Body of pancreas (tissue), 4 donors: ENCODE measurements at regions not wholly inside any gene's neighbourhood (a gene's known extent, or its start where the extent isn't known, plus 50 kb on each side); places are given as distances from the start of the nearest gene placed in this dataset.

Source experiments
- ATAC-seq: fragments of 150-250 bp; one replicate; pipeline ENCODE4 v1.9.1; 2016
- DNase-seq, 4 donors: peaks; one replicate each; pipeline ENCODE4 v3.0.0-alpha.2; 2019
- H3K27ac ChIP-seq, 4 donors: fragments of 200-600 bp; sonication (generic); 1 replicate in 3 of 4; 2 replicates in 1 of 4; pipeline versions ENCODE4 v1.5.1 to v1.6.1; 2016 to 2019; ENCODE audit warnings: mild to moderate bottlenecking in 1 of 4, mixed read lengths in 1 of 4, moderate library complexity in 1 of 4
- H3K27me3 ChIP-seq, 2 donors: fragments of 200-600 bp; sonication (generic); one replicate each; pipeline ENCODE4 v1.6.0; 2016; ENCODE audit warnings: mild to moderate bottlenecking in 1 of 2
- H3K36me3 ChIP-seq, 2 donors: fragments of 200-600 bp; sonication (generic); replicated peaks in 1 of 2; 2 replicates each; pipeline ENCODE4 v1.5.1; 2016; ENCODE audit warnings: low read depth in 2 of 2; ENCODE audit not compliant: insufficient read depth in 1 of 2
- H3K4me1 ChIP-seq: fragments of 200-600 bp; sonication (generic); one replicate; pipeline ENCODE4 v1.6.0; 2016
- H3K4me3 ChIP-seq, 2 donors: fragments of 200-600 bp; sonication (generic); 1 replicate in 1 of 2; 2 replicates in 1 of 2; pipeline ENCODE4 v1.5.1; 2016 to 2019
- H3K9me3 ChIP-seq, 3 donors: fragments of 200-600 bp; sonication (generic); 1 replicate in 2 of 3; 2 replicates in 1 of 3; pipeline ENCODE4 v1.5.1; 2016
- POLR2A ChIP-seq, 3 donors: fragments of 450-650 bp; IDR thresholded peaks; one replicate each; pipeline ENCODE4 v1.6.1; 2016; ENCODE audit warnings: antibody characterized with exemption in 3 of 3, mild to moderate bottlenecking in 2 of 3
- WGBS, 2 donors: methylation state at CpG; one replicate each; pipeline ENCODE4 v1.1.5; 2017; 5-methylcytosine and 5-hydroxymethylcytosine counted together
- intact Hi-C: fragments of 100-400 bp; cut with DNase I; formaldehyde crosslinking; loops from one replicate; pipeline ENCODE4 v1.15.1; 2023
- TF ChIP-seq, protein P1 (sequence below), 7 experiments: fragments of 450-650 bp in 4 of 7; fragments of 200-600 bp in 3 of 7; sonication (generic) in 3 of 7; IDR thresholded peaks; one replicate each; pipeline ENCODE4 v1.5.1; 2016 to 2019; ENCODE audit warnings: antibody characterized with exemption in 7 of 7

DNA sequence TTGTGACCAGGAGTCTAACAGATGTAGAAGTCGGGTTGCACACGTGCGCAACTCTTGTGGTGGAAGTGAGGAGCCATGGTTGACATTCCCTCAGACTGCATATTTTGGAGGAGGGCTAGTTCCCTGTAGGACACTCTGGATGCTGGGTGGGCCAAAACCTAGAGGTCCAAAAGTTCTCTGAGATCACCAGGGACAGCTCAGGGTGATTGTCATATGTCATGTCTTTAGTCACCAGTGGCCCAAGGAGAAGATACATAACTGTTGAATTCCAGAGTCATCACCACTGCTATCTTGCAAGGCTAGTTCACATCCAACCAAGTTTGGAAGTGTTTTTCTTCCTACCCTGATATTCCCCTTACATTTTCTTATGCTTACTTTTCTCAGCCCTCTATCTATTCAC, 95.2 kb upstream of the C3orf80 start:
- no peaks in the 10 kb centered on the region for H3K36me3 ChIP-seq
- no peak for ATAC-seq
- H3K27me3 ChIP-seq, result no peaks in the 10 kb centered on the region
- H3K4me3 ChIP-seq, result no peak overlapping the region
- DNase-seq, result no peak
- intact Hi-C loops, result no loop called here
- no peaks in the 10 kb centered on the region for H3K4me1 ChIP-seq
- WGBS, 2 donors, result 83 to 96% methylated on average over 3 of the region's 3 CpGs
- no peak overlapping the region for H3K27ac ChIP-seq
- TF ChIP-seq, protein P1, sequence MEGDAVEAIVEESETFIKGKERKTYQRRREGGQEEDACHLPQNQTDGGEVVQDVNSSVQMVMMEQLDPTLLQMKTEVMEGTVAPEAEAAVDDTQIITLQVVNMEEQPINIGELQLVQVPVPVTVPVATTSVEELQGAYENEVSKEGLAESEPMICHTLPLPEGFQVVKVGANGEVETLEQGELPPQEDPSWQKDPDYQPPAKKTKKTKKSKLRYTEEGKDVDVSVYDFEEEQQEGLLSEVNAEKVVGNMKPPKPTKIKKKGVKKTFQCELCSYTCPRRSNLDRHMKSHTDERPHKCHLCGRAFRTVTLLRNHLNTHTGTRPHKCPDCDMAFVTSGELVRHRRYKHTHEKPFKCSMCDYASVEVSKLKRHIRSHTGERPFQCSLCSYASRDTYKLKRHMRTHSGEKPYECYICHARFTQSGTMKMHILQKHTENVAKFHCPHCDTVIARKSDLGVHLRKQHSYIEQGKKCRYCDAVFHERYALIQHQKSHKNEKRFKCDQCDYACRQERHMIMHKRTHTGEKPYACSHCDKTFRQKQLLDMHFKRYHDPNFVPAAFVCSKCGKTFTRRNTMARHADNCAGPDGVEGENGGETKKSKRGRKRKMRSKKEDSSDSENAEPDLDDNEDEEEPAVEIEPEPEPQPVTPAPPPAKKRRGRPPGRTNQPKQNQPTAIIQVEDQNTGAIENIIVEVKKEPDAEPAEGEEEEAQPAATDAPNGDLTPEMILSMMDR (IDR thresholded peaks at IDR 0.05), result no peak
- TF ChIP-seq POLR2A (IDR thresholded peaks at IDR 0.05), result no peak
- no peaks in the 10 kb centered on the region for H3K9me3 ChIP-seq

DNA sequence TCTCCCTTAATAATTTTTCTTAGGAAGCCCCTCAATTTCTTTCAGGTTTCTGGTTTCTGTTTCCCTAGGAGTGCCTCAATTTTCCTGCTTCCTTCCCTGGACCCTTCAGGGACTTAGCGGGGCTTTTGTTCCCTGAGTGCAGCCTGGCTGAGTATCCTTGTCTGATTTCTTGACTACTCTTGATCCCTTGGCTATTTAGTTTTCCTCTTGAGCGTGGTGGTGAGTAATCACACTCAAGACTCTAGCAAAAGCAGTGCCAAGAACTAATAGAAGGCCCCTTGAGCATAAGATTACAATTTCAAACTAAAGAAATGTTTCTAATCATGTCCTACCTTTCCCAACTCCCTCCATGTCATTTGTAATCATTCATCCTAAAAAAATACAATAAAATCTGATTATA, 94.3 kb upstream of the C3orf80 start:
- 78 to 83% methylated on average over 2 of the region's 2 CpGs for WGBS, 2 donors
- intact Hi-C loops, result no loop called here
- Histone ChIP-seq H3K36me3 (no peaks in the 10 kb centered on the region), H3K4me3 (no peak overlapping the region), H3K4me1 (no peaks in the 10 kb centered on the region), H3K9me3 (no peaks in the 10 kb centered on the region), H3K27me3 (no peaks in the 10 kb centered on the region), H3K27ac (no peak overlapping the region)
- TF ChIP-seq POLR2A (IDR thresholded peaks at IDR 0.05), result no peak
- TF ChIP-seq, protein P1 (IDR thresholded peaks at IDR 0.05), result no peak
- DNase-seq (no peak), ATAC-seq (no peak)

DNA sequence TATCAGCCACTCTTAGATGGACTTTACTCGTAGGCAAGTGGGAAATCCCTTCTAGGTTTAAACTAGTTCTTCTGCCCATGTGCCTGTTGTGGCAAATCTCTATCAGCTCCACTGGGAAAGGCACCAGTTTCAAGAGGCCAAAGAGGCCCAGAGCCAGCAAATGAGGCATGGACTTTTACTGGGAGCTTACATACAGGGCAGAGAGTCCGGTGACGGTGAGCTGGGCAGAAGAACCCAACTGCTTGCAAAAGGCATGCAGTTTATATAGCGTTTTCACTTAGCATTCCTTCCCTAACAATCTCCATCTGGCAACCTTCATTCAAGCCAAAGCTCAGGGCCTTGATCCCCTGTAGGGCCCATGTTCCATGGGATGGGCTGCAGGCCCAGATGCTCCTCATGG, 93.0 kb upstream of the C3orf80 start:
- intact Hi-C loops, result no loop called here
- ATAC-seq, result no peak
- TF ChIP-seq, protein P1 (IDR thresholded peaks at IDR 0.05), result no peak
- TF ChIP-seq POLR2A (IDR thresholded peaks at IDR 0.05), result no peak

DNA sequence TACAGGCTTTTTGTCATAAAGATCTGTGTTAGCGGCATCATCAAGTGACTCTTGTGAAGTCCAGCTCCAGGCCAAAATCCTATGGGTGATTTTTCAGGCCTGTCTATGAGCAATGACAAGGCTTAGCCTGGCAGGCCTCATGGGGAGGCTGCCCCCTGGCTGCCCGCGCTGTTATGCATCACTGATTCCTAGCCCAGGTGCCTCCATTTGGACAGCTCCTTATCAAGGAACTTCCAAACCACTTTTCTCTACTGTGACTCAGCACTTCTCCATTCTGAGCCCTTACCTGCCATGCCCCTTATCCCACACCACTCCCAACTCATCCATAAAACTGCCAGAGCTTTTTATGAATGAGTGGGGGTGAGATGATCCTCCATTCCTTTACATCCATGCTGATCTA, 91.5 kb upstream of the C3orf80 start:
- no peaks in the 10 kb centered on the region for H3K4me1 ChIP-seq
- no peak for ATAC-seq
- 60 to 75% methylated on average over 2 to 3 of the region's 3 CpGs for WGBS, 2 donors
- no peaks in the 10 kb centered on the region for H3K9me3 ChIP-seq
- no peak for TF ChIP-seq POLR2A (IDR thresholded peaks at IDR 0.05)
- TF ChIP-seq, protein P1 (IDR thresholded peaks at IDR 0.05), result peak in 1 of 7 experiments; percentile 4
- DNase-seq, result no peak
- no peaks in the 10 kb centered on the region for H3K27me3 ChIP-seq
- no peaks in the 10 kb centered on the region for H3K36me3 ChIP-seq
- H3K27ac ChIP-seq, result no peak overlapping the region
- intact Hi-C loops, result no loop called here
- no peak overlapping the region for H3K4me3 ChIP-seq

More for the DNA sequence above, 93.0 kb upstream of the C3orf80 start:
- H3K4me3 ChIP-seq, result no peak overlapping the region
- H3K27ac ChIP-seq, result no peak overlapping the region
- H3K4me1 ChIP-seq, result no peaks in the 10 kb centered on the region
- no peak for DNase-seq
- H3K27me3 ChIP-seq, result no peaks in the 10 kb centered on the region
- WGBS, 2 donors, result 91 to 95% methylated on average over 4 of the region's 4 CpGs
- H3K9me3 ChIP-seq, result no peaks in the 10 kb centered on the region
- no peaks in the 10 kb centered on the region for H3K36me3 ChIP-seq

DNA sequence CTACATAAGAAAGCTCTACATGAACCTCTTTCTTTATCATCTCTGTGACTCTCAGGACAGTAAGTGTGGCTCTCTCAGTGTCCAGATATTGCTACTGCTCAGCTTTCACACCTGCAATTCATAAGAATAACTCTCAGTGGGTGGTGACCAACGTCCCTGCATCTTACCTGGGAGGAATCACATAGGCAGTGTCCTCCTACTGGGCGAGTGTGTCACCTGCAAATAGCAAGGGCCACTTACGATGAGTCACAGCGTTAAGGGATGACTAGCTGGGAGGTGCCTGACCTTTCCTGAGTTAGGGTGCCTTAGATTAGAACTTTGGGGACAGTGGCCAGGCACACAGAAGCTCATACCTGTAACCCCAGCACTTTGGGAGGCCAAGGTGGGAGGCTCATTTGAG, 90.8 kb upstream of the C3orf80 start:
- TF ChIP-seq POLR2A (IDR thresholded peaks at IDR 0.05), result no peak
- TF ChIP-seq, protein P1 (IDR thresholded peaks at IDR 0.05), result no peak
- 70 to 78% methylated on average over 1 to 4 of the region's 4 CpGs for WGBS, 2 donors
- no peaks in the 10 kb centered on the region for H3K9me3 ChIP-seq
- intact Hi-C loops, result no loop called here
- no peak overlapping the region for H3K27ac ChIP-seq
- ATAC-seq (no peak), DNase-seq (no peak)
- no peaks in the 10 kb centered on the region for H3K27me3 ChIP-seq
- H3K4me1 ChIP-seq, result no peaks in the 10 kb centered on the region
- no peak overlapping the region for H3K4me3 ChIP-seq
- no peaks in the 10 kb centered on the region for H3K36me3 ChIP-seq
